H9 (cell line): ENCODE measurements at regions not wholly inside any gene's neighbourhood (a gene's known extent, or its start where the extent isn't known, plus 50 kb on each side); places are given as distances from the start of the nearest gene placed in this dataset.

ENCODE experiments used
- DNase-seq: peaks from one replicate; pipeline ENCODE4 v3.0.0-alpha.2; 2017
- H2AFZ ChIP-seq: one replicate; pipeline ENCODE4 v1.6.1; 2013; ENCODE audit warnings: mild to moderate bottlenecking, low read length, control low read depth, moderate library complexity
- H2AK5ac ChIP-seq: 2 replicates; pipeline ENCODE4 v1.6.1; 2013; ENCODE audit warnings: low read length, control low read depth, mixed read lengths; ENCODE audit not compliant: insufficient read length
- H2BK120ac ChIP-seq: one replicate; pipeline ENCODE4 v1.6.1; 2013; ENCODE audit warnings: low read depth, mild to moderate bottlenecking, low read length, control low read depth, inconsistent platforms; ENCODE audit not compliant: poor library complexity, severe bottlenecking
- H2BK12ac ChIP-seq: 2 replicates; pipeline ENCODE4 v1.6.1; 2013; ENCODE audit warnings: low read length, control low read depth, mixed read lengths, low read depth; ENCODE audit not compliant: insufficient read length
- H2BK15ac ChIP-seq: 2 replicates; pipeline ENCODE4 v1.6.1; 2013; ENCODE audit warnings: low read depth, low read length, control low read depth
- H2BK20ac ChIP-seq: one replicate; pipeline ENCODE4 v1.6.1; 2013; ENCODE audit warnings: low read depth, mild to moderate bottlenecking, low read length, control low read depth, inconsistent platforms; ENCODE audit not compliant: poor library complexity, severe bottlenecking
- H2BK5ac ChIP-seq: 2 replicates; pipeline ENCODE4 v1.6.1; 2013; ENCODE audit warnings: low read length, control low read depth, mixed read lengths; ENCODE audit not compliant: insufficient read length
- H3K14ac ChIP-seq: 2 replicates; pipeline ENCODE4 v1.6.1; 2013; ENCODE audit warnings: low read length, control low read depth; ENCODE audit not compliant: insufficient read depth
- H3K18ac ChIP-seq: 2 replicates; pipeline ENCODE4 v1.6.1; 2013; ENCODE audit warnings: low read depth, mild to moderate bottlenecking, mixed read lengths, low read length, control low read depth; ENCODE audit not compliant: insufficient read length
- H3K23ac ChIP-seq: 2 replicates; pipeline ENCODE4 v1.6.1; 2013; ENCODE audit warnings: low read length, control low read depth, mixed read lengths, low read depth; ENCODE audit not compliant: insufficient read length
- H3K23me2 ChIP-seq: 2 replicates; pipeline ENCODE4 v1.6.1; 2013; ENCODE audit warnings: low read depth, mild to moderate bottlenecking, mixed read lengths, low read length, control low read depth; ENCODE audit not compliant: insufficient read length, poor library complexity, severe bottlenecking
- H3K27ac ChIP-seq: 2 replicates; pipeline ENCODE4 v1.5.1; 2013; ENCODE audit warnings: low read length, control low read depth, mixed read lengths, low read depth; ENCODE audit not compliant: insufficient read length
- H3K27me3 ChIP-seq: 2 replicates; pipeline ENCODE4 v1.6.1; 2013; ENCODE audit warnings: low read length, control low read depth, inconsistent platforms; ENCODE audit not compliant: insufficient read depth
- H3K4ac ChIP-seq: 2 replicates; pipeline ENCODE4 v1.6.1; 2013; ENCODE audit warnings: low read depth, mild to moderate bottlenecking, control low read depth, inconsistent platforms, low read length, moderate library complexity
- H3K4me1 ChIP-seq: 2 replicates; pipeline ENCODE4 v1.6.1; 2013; ENCODE audit warnings: low read length, control low read depth, inconsistent platforms; ENCODE audit not compliant: insufficient read depth
- H3K4me2 ChIP-seq: 2 replicates; pipeline ENCODE4 v1.6.1; 2013; ENCODE audit warnings: low read length, control low read depth, mixed read lengths; ENCODE audit not compliant: insufficient read length, insufficient read depth
- H3K56ac ChIP-seq: 2 replicates; pipeline ENCODE4 v1.6.1; 2013; ENCODE audit warnings: low read depth, mild to moderate bottlenecking, mixed read lengths, low read length, control low read depth; ENCODE audit not compliant: insufficient read length
- H3K79me1 ChIP-seq: 2 replicates; pipeline ENCODE4 v1.6.1; 2013; ENCODE audit warnings: low read depth, mild to moderate bottlenecking, moderate library complexity, low read length, control low read depth, inconsistent platforms; ENCODE audit not compliant: insufficient read depth, poor library complexity, severe bottlenecking
- H3K79me2 ChIP-seq: 2 replicates; pipeline ENCODE4 v1.6.1; 2013; ENCODE audit warnings: low read length, control low read depth, inconsistent platforms; ENCODE audit not compliant: insufficient read depth
- H3K9ac ChIP-seq: 2 replicates; pipeline ENCODE4 v1.6.1; 2013; ENCODE audit warnings: low read length, control low read depth, mixed read lengths; ENCODE audit not compliant: insufficient read length; ENCODE audit errors: extremely low read depth
- H3K9me3 ChIP-seq: one replicate; pipeline ENCODE4 v1.6.1; 2013; ENCODE audit warnings: low read depth, low read length, inconsistent platforms; ENCODE audit not compliant: control insufficient read depth
- H3T11ph ChIP-seq: one replicate; pipeline ENCODE4 v1.6.1; 2013; ENCODE audit warnings: mild to moderate bottlenecking, low read length, control low read depth, inconsistent platforms
- H4K20me1 ChIP-seq: one replicate; pipeline ENCODE4 v1.6.1; 2013; ENCODE audit not compliant: control insufficient read depth, insufficient read length, insufficient read depth
- H4K5ac ChIP-seq: 2 replicates; pipeline ENCODE4 v1.6.1; 2013; ENCODE audit warnings: low read depth, mild to moderate bottlenecking, mixed read lengths, low read length, control low read depth; ENCODE audit not compliant: insufficient read length
- H4K8ac ChIP-seq: replicated peaks from 2 replicates; pipeline ENCODE4 v1.6.1; 2013; ENCODE audit warnings: low read length, control low read depth, mixed read lengths, low read depth; ENCODE audit not compliant: insufficient read length
- H4K91ac ChIP-seq: 2 replicates; pipeline ENCODE4 v1.6.1; 2013; ENCODE audit warnings: low read depth, mild to moderate bottlenecking, moderate library complexity, mixed read lengths, low read length, control low read depth; ENCODE audit not compliant: insufficient read length
- H3K27ac Mint-ChIP-seq, 3 experiments: 2 replicates in 2 of 3; 3 replicates in 1 of 3; pipeline ENCODE4 v1.8.0; 2020 to 2021; ENCODE audit warnings: mixed read lengths in 3 of 3, mild to moderate bottlenecking in 1 of 3, moderate library complexity in 1 of 3
- H3K27me3 Mint-ChIP-seq: 2 replicates; pipeline ENCODE4 v1.8.0; 2021; ENCODE audit warnings: low read depth, mild to moderate bottlenecking, moderate library complexity, mixed read lengths
- H3K36me3 Mint-ChIP-seq, 3 experiments: 2 replicates in 2 of 3; 3 replicates in 1 of 3; pipeline ENCODE4 v1.8.0; 2020 to 2021; ENCODE audit warnings: low read depth in 3 of 3, mixed read lengths in 3 of 3; ENCODE audit not compliant: insufficient read depth in 1 of 3
- H3K4me1 Mint-ChIP-seq, 2 experiments: 2 replicates each; pipeline ENCODE4 v1.8.0; 2020; ENCODE audit warnings: mixed read lengths in 2 of 2
- H3K4me3 Mint-ChIP-seq, 2 experiments: 2 replicates in 1 of 2; 3 replicates in 1 of 2; pipeline ENCODE4 v1.8.0; 2020 to 2021; ENCODE audit warnings: mild to moderate bottlenecking in 2 of 2, mixed read lengths in 2 of 2, moderate library complexity in 1 of 2
- H3K9me3 Mint-ChIP-seq, 2 experiments: 2 replicates in 1 of 2; 3 replicates in 1 of 2; pipeline ENCODE4 v1.8.0; 2020; ENCODE audit warnings: mild to moderate bottlenecking in 2 of 2, mixed read lengths in 2 of 2, moderate library complexity in 1 of 2
- CTCF ChIP-seq: fragments of 200-600 bp; sonication (generic); conservative IDR thresholded peaks from 3 replicates; pipeline ENCODE4 v1.8.0; 2021; ENCODE audit warnings: antibody characterized with exemption, mild to moderate bottlenecking
- WGBS: extraction: QIAGEN DNeasy Blood & Tissue Kit; methylation state at CpG from one replicate; pipeline ENCODE4 v1.1.7; 2013; ENCODE audit warnings: missing lambda C conversion rate, low lambda C conversion rate, mixed read lengths; ENCODE audit not compliant: insufficient read length; ENCODE audit errors: extremely low coverage; 5-methylcytosine and 5-hydroxymethylcytosine counted together

DNA sequence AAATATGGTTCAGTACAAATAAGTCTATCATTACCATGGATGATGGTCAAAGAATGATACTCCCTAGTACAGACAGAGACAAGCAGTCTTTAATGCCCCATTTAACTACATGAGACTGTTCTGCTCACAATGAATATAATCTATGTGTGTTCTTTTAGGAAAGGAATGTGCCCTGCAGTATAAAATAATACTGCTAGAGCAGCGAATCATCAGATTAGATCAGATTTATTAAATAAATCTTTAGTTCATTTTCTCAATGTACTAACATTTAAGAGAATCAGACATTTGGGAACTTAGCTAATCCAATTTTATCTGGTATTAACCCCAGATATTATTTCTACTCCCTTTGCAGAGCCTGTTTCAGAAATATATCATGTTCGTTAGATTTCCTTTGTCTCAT lies 272.0 kb upstream of the GCFC2 start:
- H3K18ac ChIP-seq: no peak overlapping the region
- H2AFZ ChIP-seq: no peak overlapping the region
- no peak overlapping the region for H3K4me3 Mint-ChIP-seq

More for the DNA sequence above, 272.0 kb upstream of the GCFC2 start:
- no peak overlapping the region for H2BK5ac ChIP-seq
- H4K91ac ChIP-seq: no peak overlapping the region
- no peak overlapping the region for H3K23ac ChIP-seq
- H3K4ac ChIP-seq: no peak overlapping the region
- WGBS: no CpG with 5 or more reads among the region's 2 CpGs
- no peak overlapping the region for H4K8ac ChIP-seq
- peak overlapping the region in 1 of 3 experiments; percentile 85; a peak in 1 of 7 replicates for H3K27ac Mint-ChIP-seq
- H3K4me2 ChIP-seq: no peak overlapping the region
- H3K9ac ChIP-seq: no peak overlapping the region
- H2BK120ac ChIP-seq: no peak overlapping the region
- no peaks in the 10 kb centered on the region for H3K27me3 ChIP-seq
- no peak for TF ChIP-seq CTCF
- no peak overlapping the region for H2BK12ac ChIP-seq
- H4K20me1 ChIP-seq: no peaks in the 10 kb centered on the region
- H4K5ac ChIP-seq: no peak overlapping the region
- H3K27me3 Mint-ChIP-seq: no peaks in the 10 kb centered on the region
- H3T11ph ChIP-seq: no peak overlapping the region
- peaks cover 8 to 10% of the 10 kb centered on the region in 2 experiments; a peak in 4 of 5 replicates for H3K9me3 Mint-ChIP-seq
- no peaks in the 10 kb centered on the region for H3K79me1 ChIP-seq
- H3K14ac ChIP-seq: no peak overlapping the region
- DNase-seq: no peak
- no peaks in the 10 kb centered on the region for H3K4me1 ChIP-seq
- H3K36me3 Mint-ChIP-seq: peaks cover 0 to 4% (median 0%) of the 10 kb centered on the region in 3 experiments; a peak in 1 of 7 replicates
- H3K27ac ChIP-seq: no peak overlapping the region
- H2BK20ac ChIP-seq: no peak overlapping the region
- no peaks in the 10 kb centered on the region for H3K9me3 ChIP-seq
- H2AK5ac ChIP-seq: no peak overlapping the region
- H3K23me2 ChIP-seq: no peaks in the 10 kb centered on the region
- H3K4me1 Mint-ChIP-seq: peaks cover 3 to 6% of the 10 kb centered on the region in 2 experiments; a peak in 2 of 4 replicates
- H3K56ac ChIP-seq: no peak overlapping the region
- H3K79me2 ChIP-seq: no peaks in the 10 kb centered on the region
- H2BK15ac ChIP-seq: no peak overlapping the region
